OCI-LY3 (cell line): ENCODE measurements at regions not wholly inside any gene's neighbourhood (a gene's known extent, or its start where the extent isn't known, plus 50 kb on each side); places are given as distances from the start of the nearest gene placed in this dataset.

Experiments
- H2AFZ ChIP-seq: fragments of 200-600, 300-600 bp; shearing (Covaris generic); 2 replicates; pipeline ENCODE4 v1.6.0; 2014; ENCODE audit warnings: antibody characterized with exemption, low read depth, low read length
- H3K27ac ChIP-seq: fragments of 200-600, 300-600 bp; sonication (generic); 2 replicates; pipeline ENCODE4 v1.5.1; 2014; ENCODE audit warnings: mild to moderate bottlenecking, low read length, moderate library complexity, mixed read lengths
- H3K27me3 ChIP-seq: fragments of 200-600, 300-600 bp; sonication (generic); 2 replicates; pipeline ENCODE4 v1.6.1; 2014; ENCODE audit warnings: low read depth, low read length, mixed read lengths
- H3K36me3 ChIP-seq: fragments of 200-600, 300-600 bp; sonication (generic); replicated peaks from 2 replicates; pipeline ENCODE3; 2014; ENCODE audit warnings: low read depth, low read length, mixed read lengths
- H3K4me1 ChIP-seq: fragments of 300-600, 200-600 bp; sonication (generic); 2 replicates; pipeline ENCODE4 v1.6.1; 2014; ENCODE audit warnings: low read length, mixed read lengths
- H3K4me2 ChIP-seq: fragments of 200-600, 300-600 bp; sonication (generic); 2 replicates; pipeline ENCODE4 v1.6.1; 2014; ENCODE audit warnings: low read length, mixed read lengths
- H3K4me3 ChIP-seq: fragments of 300-600, 200-600 bp; sonication (generic); 2 replicates; pipeline ENCODE4 v1.5.1; 2014; ENCODE audit warnings: antibody characterized with exemption, mild to moderate bottlenecking, low read length, moderate library complexity
- H3K79me2 ChIP-seq: fragments of 300-600, 200-600 bp; shearing (Covaris generic); 2 replicates; pipeline ENCODE4 v1.6.1; 2014; ENCODE audit warnings: mild to moderate bottlenecking, low read length, mixed read lengths
- H3K9ac ChIP-seq: fragments of 300-600, 200-600 bp; shearing (Covaris generic); 2 replicates; pipeline ENCODE4 v1.6.0; 2014; ENCODE audit warnings: mild to moderate bottlenecking, low read length, moderate library complexity
- H3K9me3 ChIP-seq: fragments of 200-600, 300-600 bp; shearing (Covaris generic); 2 replicates; pipeline ENCODE4 v1.6.1; 2014; ENCODE audit warnings: low read length, mixed read lengths; ENCODE audit not compliant: insufficient read depth
- H4K20me1 ChIP-seq: fragments of 200-600, 300-600 bp; sonication (generic); 2 replicates; pipeline ENCODE4 v1.6.1; 2016; ENCODE audit warnings: low read length, mixed read lengths; ENCODE audit not compliant: insufficient read depth
- EZH2phosphoT487 ChIP-seq: fragments of 200-600 bp; shearing (Covaris generic); IDR thresholded peaks from 2 replicates; pipeline ENCODE4 v1.6.1; 2018; ENCODE audit warnings: antibody characterized with exemption, mixed run types, low read depth
- TF ChIP-seq, protein P1 (sequence below): fragments of 200-600, 300-600 bp; sonication (generic); IDR thresholded peaks from 2 replicates; pipeline ENCODE4 v1.5.1; 2014; ENCODE audit warnings: antibody characterized with exemption, low read length, low read depth

DNA sequence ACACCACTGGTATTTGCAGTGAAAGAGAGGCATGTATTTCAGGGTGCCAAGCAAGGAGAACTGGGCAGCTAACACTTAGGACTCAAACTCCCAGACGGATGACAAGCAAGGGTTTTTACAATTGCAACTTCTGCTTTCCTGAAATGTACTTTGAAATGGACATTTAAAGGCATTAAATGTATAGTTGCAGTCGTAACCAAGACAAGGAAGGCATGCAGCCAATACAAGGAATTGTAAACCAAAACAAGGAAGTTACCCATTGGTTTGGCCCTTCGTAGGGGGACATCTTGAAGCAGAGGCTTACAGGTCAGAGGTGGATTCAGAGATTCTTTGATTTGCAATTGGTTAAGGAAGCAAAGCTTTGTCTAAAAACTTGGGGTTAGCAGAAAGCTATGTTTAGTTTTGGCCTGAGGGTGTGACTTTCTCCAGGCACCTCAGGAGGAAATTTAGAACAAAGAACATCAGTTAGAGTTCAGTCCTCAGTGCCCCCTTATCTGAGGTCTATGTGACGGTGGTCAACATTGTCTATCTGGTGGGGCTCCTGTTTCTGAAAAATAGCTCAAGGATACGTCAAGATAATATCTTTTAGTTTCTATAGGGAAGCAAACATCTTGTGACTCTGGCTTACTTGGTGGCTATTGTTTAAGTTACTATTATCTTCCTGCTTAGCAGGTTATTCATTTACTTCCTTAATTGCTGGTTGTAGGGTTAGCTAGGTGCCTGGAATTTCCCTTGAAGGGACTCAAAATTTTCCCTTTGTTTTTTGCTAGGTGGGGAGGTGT, 266.0 kb downstream of the CD83 start:
- H3K4me1 ChIP-seq = peaks cover 48% of the 10 kb centered on the region
- H3K36me3 ChIP-seq = no peaks in the 10 kb centered on the region
- peak overlapping the region; percentile 4; the same call in 1 of the 2 replicates for H3K27ac ChIP-seq
- H3K27me3 ChIP-seq = no peaks in the 10 kb centered on the region
- peak overlapping the region; percentile 32; the same call in 1 of the 2 replicates for H3K4me2 ChIP-seq
- H4K20me1 ChIP-seq = no peaks in the 10 kb centered on the region
- no peaks in the 10 kb centered on the region for H3K9me3 ChIP-seq
- no peaks in the 10 kb centered on the region for H3K79me2 ChIP-seq
- no peak overlapping the region for H3K4me3 ChIP-seq
- no peak for TF ChIP-seq EZH2phosphoT487
- TF ChIP-seq, protein P1, sequence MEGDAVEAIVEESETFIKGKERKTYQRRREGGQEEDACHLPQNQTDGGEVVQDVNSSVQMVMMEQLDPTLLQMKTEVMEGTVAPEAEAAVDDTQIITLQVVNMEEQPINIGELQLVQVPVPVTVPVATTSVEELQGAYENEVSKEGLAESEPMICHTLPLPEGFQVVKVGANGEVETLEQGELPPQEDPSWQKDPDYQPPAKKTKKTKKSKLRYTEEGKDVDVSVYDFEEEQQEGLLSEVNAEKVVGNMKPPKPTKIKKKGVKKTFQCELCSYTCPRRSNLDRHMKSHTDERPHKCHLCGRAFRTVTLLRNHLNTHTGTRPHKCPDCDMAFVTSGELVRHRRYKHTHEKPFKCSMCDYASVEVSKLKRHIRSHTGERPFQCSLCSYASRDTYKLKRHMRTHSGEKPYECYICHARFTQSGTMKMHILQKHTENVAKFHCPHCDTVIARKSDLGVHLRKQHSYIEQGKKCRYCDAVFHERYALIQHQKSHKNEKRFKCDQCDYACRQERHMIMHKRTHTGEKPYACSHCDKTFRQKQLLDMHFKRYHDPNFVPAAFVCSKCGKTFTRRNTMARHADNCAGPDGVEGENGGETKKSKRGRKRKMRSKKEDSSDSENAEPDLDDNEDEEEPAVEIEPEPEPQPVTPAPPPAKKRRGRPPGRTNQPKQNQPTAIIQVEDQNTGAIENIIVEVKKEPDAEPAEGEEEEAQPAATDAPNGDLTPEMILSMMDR = no peak
- H2AFZ ChIP-seq = no peak overlapping the region
- no peak overlapping the region for H3K9ac ChIP-seq

DNA sequence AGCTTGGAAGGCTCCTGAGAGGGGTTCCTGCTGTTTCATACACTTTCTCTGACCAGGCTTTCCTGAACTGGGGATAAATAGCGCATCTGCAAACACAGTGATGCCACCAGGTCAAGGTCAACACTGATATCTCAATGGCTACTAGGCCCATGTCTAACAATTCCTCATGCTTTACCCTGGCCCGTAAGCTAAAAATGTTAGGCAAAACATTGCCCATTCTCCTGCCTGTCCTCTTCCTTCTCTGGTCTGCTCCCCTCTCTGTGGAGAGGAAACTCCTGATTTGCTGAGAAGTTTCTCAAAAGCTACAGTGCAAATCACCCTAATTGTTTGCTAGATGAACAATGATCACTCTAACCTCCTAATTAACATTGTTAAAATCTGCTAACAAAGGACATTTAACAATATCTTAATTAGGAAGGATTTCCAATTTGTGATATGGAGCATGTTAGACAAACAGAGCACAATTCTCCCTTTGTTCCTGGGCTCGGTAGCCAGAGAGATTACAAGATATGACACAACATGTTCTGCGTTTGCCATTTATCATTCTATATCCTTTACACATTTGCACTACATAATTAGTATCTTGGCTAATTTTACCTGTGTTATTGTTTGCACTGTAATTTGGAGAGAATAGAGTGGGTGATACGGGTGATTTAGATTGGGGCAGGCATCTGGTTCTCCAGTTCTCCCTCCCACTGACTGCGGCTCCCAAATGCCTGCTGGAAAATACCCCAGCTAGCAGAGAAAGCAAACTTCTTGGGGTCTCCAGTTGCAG, 266.8 kb downstream of the CD83 start:
- no peak overlapping the region for H3K27ac ChIP-seq
- no peak for TF ChIP-seq EZH2phosphoT487
- TF ChIP-seq, protein P1 = no peak
- no peaks in the 10 kb centered on the region for H3K9me3 ChIP-seq
- H4K20me1 ChIP-seq = no peaks in the 10 kb centered on the region
- H2AFZ ChIP-seq = no peak overlapping the region
- H3K36me3 ChIP-seq = no peaks in the 10 kb centered on the region
- peak overlapping the region; percentile 32; the same call in 1 of the 2 replicates for H3K4me2 ChIP-seq
- H3K9ac ChIP-seq = no peak overlapping the region
- no peak overlapping the region for H3K4me3 ChIP-seq
- H3K79me2 ChIP-seq = no peaks in the 10 kb centered on the region
- H3K27me3 ChIP-seq = no peaks in the 10 kb centered on the region
- H3K4me1 ChIP-seq = peaks cover 48% of the 10 kb centered on the region

GRCh38 chr6:14386263-14386662, 268.7 kb downstream of the CD83 start:
- Histone ChIP-seq H3K9me3 (no peaks in the 10 kb centered on the region), H3K27ac (peak overlapping the region; percentile 62; the same call in 1 of the 2 replicates), H4K20me1 (no peaks in the 10 kb centered on the region), H3K4me1 (peaks cover 48% of the 10 kb centered on the region), H3K27me3 (no peaks in the 10 kb centered on the region), H3K9ac (peak overlapping the region; percentile 11; the same call in 1 of the 2 replicates), H2AFZ (no peak overlapping the region; the same call in 1 of the 2 replicates), H3K36me3 (no peaks in the 10 kb centered on the region), H3K79me2 (no peaks in the 10 kb centered on the region), H3K4me2 (peak overlapping the region; percentile 51), H3K4me3 (no peak overlapping the region)
- TF ChIP-seq, protein P1 = no peak
- TF ChIP-seq EZH2phosphoT487 = no peak

DNA sequence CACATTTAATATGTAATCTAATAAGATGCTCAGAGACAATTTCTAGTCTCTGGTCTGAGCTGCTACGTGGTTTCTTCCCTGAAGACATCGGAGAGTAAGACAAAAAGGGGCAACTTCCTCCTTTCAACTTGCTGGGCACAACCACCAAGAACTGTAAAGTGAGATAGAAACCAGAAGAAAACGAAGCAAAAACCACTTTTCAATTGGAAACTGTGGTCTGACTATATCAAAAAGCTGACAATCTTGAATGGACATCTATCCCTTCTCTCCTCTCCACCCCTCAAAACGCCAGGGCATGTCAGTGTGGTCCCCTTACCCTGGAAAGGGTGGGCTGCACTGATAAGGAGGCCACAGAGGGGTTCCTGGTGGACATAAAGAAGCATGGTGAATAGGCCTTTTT, 269.1 kb downstream of the CD83 start:
- Histone ChIP-seq H3K9ac (0 out of 2 replicates have a peak overlapping the region, but pooled peaks have one; percentile 39), H3K27ac (peak overlapping the region; percentile 62; the same call in 1 of the 2 replicates), H4K20me1 (no peaks in the 10 kb centered on the region), H3K4me1 (peaks cover 46% of the 10 kb centered on the region), H3K27me3 (no peaks in the 10 kb centered on the region), H3K36me3 (no peaks in the 10 kb centered on the region), H3K79me2 (no peaks in the 10 kb centered on the region), H3K9me3 (no peaks in the 10 kb centered on the region), H3K4me2 (peak overlapping the region; percentile 51), H3K4me3 (no peak overlapping the region), H2AFZ (no peak overlapping the region; the same call in 1 of the 2 replicates)
- TF ChIP-seq EZH2phosphoT487 = no peak
- TF ChIP-seq, protein P1 = no peak
